Fibroblast of mammary gland (primary cell): ENCODE measurements at regions not wholly inside any gene's neighbourhood (a gene's known extent, or its start where the extent isn't known, plus 50 kb on each side); places are given as distances from the start of the nearest gene placed in this dataset.
"Not testable (repeated sequence)": the region's sequence is repeated elsewhere in the genome, so short reads cannot be mapped to it uniquely, and the experiment has no call there.

ENCODE experiments used
- DNase-seq: peaks from one replicate; pipeline ENCODE4 v3.0.0-alpha.2; 2010; ENCODE audit warnings: low read depth
- H3K4me3 ChIP-seq: 2 replicates; pipeline ENCODE4 v1.5.1; 2011; ENCODE audit warnings: low read depth, mild to moderate bottlenecking, low read length, moderate library complexity; ENCODE audit not compliant: control insufficient read depth
- TF ChIP-seq, protein P1 (sequence below): conservative IDR thresholded peaks from 2 replicates; pipeline ENCODE4 v1.5.1; 2011; ENCODE audit warnings: low read depth, low read length, inconsistent platforms; ENCODE audit not compliant: control insufficient read depth, insufficient read depth

DNA sequence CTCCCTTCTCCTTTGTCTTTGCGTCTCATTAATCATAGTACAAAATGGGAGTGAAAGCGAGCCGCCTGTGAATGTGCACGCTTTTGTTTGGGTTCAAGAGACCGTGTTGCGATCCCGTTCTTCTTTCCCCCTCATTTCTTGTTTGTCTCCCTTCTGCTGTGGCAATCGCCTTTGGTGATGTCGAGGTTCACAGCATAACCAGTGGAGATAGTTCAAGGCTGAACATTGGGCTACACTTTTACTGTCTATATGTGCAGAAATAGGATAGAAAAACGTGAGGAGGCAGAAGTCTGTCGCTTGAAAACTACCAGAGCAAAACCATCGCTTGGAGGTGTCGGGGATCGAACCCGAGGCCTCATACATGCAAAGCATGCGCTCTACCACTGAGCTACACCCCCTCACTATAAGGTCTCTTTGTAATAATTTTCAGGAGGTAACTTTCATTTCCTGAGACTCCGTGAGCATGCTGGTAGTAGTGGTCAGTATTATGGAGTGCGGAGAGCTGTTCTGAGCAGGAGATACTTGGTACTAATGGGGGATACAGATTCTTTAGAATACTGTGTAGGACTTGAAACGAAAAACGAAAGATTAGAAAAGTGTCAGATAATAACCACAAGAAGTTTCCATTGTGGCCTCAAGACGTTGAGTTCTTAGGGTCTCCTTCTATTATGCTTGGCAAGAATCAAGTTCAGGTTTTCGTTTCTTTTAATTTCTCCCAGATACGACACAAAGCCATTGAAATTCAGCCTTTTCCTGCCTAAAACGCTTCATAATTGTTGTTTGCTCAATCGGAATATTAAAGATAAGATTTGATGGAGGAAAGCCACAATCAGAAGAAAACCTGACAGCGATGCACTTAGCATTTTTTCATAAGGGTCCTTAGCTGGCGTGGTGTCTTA lies 106.6 kb downstream of the TRIM27 start:
- DNase-seq, result peak; percentile 87
- peak overlapping the region; percentile 40 for H3K4me3 ChIP-seq
- TF ChIP-seq, protein P1, sequence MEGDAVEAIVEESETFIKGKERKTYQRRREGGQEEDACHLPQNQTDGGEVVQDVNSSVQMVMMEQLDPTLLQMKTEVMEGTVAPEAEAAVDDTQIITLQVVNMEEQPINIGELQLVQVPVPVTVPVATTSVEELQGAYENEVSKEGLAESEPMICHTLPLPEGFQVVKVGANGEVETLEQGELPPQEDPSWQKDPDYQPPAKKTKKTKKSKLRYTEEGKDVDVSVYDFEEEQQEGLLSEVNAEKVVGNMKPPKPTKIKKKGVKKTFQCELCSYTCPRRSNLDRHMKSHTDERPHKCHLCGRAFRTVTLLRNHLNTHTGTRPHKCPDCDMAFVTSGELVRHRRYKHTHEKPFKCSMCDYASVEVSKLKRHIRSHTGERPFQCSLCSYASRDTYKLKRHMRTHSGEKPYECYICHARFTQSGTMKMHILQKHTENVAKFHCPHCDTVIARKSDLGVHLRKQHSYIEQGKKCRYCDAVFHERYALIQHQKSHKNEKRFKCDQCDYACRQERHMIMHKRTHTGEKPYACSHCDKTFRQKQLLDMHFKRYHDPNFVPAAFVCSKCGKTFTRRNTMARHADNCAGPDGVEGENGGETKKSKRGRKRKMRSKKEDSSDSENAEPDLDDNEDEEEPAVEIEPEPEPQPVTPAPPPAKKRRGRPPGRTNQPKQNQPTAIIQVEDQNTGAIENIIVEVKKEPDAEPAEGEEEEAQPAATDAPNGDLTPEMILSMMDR, result no peak

DNA sequence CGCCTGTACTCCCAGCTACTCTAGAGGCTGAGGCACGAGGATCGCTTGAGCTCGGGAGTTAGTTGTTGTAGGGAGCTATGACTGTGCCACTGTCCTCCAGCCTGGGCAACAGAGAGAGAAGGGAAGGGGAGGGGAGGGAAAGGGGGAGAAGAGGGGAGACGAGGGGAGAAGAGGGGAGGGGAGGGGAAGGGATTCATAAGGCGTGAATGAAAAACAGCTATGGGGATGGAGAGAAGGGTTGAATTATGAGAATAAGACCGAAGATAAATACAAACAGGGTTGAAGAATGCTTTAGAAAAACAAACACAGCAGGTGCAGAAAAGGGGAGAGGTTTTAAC lies 106.0 kb downstream of the TRIM27 start:
- H3K4me3 ChIP-seq, result peak overlapping the region; percentile 40
- TF ChIP-seq, protein P1, result no peak
- no peak for DNase-seq

DNA sequence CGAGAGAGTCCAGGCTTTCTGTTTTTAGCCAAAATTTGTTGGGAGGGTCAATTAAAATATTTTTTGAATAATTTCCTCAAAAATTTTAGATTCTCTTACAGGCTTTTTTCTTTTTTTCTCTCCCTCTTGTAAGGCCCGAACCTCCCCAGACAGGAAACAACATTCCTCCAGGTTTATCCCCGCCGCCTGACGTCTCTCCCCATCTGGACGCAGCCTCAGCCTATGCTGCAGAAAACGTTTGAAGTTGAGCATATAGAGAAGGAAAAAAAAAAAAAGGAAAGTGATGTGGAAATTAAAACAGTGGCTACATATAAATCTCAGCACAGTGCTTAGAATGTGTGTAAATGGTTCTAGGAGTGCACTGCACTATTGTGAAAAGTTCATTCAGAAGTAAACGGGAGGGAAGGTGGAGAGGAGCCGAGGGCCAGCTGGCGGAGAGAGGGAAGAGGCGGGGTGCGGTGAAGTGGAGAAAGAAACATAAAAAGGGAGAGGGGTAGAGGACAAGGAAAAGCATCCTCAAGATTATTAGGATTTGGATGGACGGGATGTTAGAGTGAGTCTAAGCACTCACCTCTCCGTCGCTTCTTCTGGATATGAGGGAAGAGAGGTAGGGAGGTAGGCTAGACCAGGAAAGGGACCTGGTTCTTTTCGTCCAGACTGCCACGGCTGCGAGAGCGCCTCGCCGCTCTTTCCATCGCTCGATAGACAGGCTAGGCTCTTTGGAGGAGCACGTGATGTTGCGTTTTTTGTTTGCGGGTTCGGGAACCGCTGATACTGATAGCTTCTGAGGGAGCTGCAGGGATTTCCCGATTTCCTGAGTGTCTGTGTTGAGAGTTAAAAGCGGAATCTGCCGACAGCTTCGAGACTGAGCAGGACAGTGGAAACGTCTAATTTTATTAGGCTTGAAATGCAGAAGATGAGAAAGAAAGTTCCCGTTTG lies 98.7 kb downstream of the TRIM27 start:
- peak overlapping the region; percentile 23 for H3K4me3 ChIP-seq
- TF ChIP-seq, protein P1, result no peak
- DNase-seq, result no peak

DNA sequence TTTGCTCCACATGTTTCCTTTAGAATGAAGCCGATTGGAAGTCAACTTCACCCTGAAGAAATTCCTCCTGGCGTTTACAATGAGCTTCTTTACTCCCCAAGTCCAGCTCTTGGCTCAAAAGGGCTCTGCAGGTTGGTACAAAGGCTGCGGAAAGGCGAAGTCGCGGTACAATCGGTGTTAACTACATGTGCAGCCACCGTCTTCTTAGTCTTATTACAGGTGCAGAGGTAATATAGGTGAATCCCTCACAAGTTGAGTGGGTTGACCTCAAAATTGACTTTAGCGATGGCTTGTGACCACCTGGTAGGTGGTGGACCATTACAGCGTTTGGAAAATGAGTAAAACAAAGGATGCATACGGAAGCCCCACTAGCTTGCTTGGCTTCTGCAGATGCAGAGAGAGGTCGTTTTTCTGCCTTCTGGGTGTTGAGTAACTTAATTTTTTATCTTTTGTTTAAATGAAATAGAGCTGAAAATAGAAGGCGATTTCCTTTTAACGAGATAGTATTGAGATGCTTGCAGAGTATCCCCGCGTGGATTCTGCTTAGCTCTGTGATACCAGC lies 98.0 kb downstream of the TRIM27 start:
- no peak for DNase-seq
- H3K4me3 ChIP-seq, result no peak overlapping the region
- TF ChIP-seq, protein P1, result no peak

DNA sequence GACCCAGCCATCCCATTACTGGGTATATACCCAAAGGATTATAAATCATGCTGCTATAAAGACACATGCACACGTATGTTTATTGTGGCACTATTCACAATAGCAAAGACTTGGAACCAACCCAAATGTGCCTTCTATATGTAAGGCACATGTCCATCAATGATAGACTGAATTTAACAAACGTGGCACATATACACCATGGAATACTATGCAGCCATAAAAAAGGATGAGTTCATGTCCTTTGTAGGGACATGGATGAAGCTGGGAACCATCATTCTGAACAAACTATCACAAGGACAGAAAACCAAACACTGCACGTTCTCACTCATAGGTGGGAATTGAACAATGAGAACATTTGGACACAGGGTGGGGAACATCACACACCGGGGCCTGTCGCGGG lies 92.1 kb downstream of the TRIM27 start:
- not testable (repeated sequence) for H3K4me3 ChIP-seq, DNase-seq

DNA sequence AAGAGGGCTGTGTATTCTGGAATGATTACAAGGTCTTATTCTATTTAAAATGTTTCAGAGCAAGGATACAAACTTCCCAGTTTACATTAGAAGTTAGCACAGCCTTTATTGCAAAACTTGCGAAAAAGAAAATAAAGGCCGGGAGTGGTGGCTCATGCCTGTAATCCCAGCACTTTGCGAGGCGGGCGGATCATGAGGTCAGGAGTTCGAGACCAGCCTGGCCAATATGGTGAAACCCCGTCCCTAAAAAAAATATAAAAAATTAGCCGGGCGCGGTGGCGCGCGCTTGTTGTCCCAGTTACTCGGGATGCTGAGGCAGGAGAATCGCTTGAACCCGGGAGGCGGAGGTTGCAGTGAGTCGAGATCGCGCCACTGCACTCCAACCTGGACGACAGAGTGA lies 87.1 kb downstream of the TRIM27 start:
- H3K4me3 ChIP-seq, DNase-seq: not testable (repeated sequence)

DNA sequence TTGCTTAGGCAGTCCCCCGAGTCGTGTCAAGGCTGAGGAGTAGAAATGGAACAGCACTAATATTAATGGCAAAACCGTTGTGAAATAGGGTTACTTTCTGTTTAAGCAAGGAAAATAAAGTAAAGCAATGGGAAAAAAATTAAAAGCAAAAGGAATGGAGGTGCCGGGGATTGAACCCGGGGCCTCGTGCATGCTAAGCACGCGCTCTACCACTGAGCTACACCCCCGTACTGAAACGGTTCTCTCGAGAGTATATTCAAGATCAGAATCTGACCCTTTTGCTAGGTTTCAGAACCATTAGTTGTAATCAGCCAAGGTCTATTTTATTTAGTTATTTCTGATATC lies 85.5 kb downstream of the TRIM27 start:
- DNase-seq, result peak; percentile 77
- peak overlapping the region; percentile 93 for H3K4me3 ChIP-seq
- TF ChIP-seq, protein P1, result no peak
